ENCODE measurements at regions not wholly inside any gene's neighbourhood (a gene's known extent, or its start where the extent isn't known, plus 50 kb on each side); places are given as distances from the start of the nearest gene placed in this dataset.

GRCh38 chr12:59121451-59121850, 201.1 kb upstream of the LRIG3 start:
- TF ChIP-seq CTCF (IDR thresholded peaks at IDR 0.05) (no peak), POLR2A (IDR thresholded peaks at IDR 0.05) (no peak), POLR2AphosphoS5 (IDR thresholded peaks at IDR 0.05) (no peak), EP300 (IDR thresholded peaks at IDR 0.05) (no peak)
